Astrocyte (in vitro differentiated cells and primary cell): ENCODE measurements at regions not wholly inside any gene's neighbourhood (a gene's known extent, or its start where the extent isn't known, plus 50 kb on each side); places are given as distances from the start of the nearest gene placed in this dataset.
"Not testable (repeated sequence)": the region's sequence is repeated elsewhere in the genome, so short reads cannot be mapped to it uniquely, and the experiment has no call there.

Source experiments
- DNase-seq: peaks from one replicate; pipeline ENCODE4 v3.0.0-alpha.2; 2010; ENCODE audit warnings: low read depth
- FAIRE-seq: peaks from 2 replicates; lab custom pipeline; 2011; peaks lifted over from hg19 to GRCh38; lab: Jason Lieb, UNC
- H2AFZ ChIP-seq: 2 replicates; pipeline ENCODE4 v1.6.0; 2012; ENCODE audit warnings: low read depth, low read length, inconsistent platforms
- H3K27ac ChIP-seq: 2 replicates; pipeline ENCODE4 v1.5.1; 2011; ENCODE audit warnings: low read depth, low read length, inconsistent platforms
- H3K27me3 ChIP-seq: 2 replicates; pipeline ENCODE4 v1.6.0; 2011; ENCODE audit warnings: low read length, inconsistent platforms; ENCODE audit not compliant: insufficient read depth
- H3K36me3 ChIP-seq: 2 replicates; pipeline ENCODE4 v1.5.1; 2011; ENCODE audit warnings: low read length, inconsistent platforms; ENCODE audit not compliant: insufficient read depth
- H3K4me1 ChIP-seq: 2 replicates; pipeline ENCODE4 v1.5.1; 2011; ENCODE audit warnings: low read length, inconsistent platforms; ENCODE audit not compliant: insufficient read depth
- H3K4me2 ChIP-seq: 2 replicates; pipeline ENCODE4 v1.6.0; 2012; ENCODE audit warnings: low read length, inconsistent platforms
- H3K4me3 ChIP-seq: 2 replicates; pipeline ENCODE4 v1.5.1; 2011; ENCODE audit warnings: low read depth, mild to moderate bottlenecking, low read length, inconsistent platforms; ENCODE audit not compliant: insufficient read depth
- H3K79me2 ChIP-seq: 2 replicates; pipeline ENCODE4 v1.6.0; 2012; ENCODE audit warnings: mild to moderate bottlenecking, low read length, inconsistent platforms; ENCODE audit not compliant: insufficient read depth
- H3K9ac ChIP-seq: 2 replicates; pipeline ENCODE4 v1.6.0; 2012; ENCODE audit warnings: mild to moderate bottlenecking, low read length, inconsistent platforms
- H3K9me3 ChIP-seq: 2 replicates; pipeline ENCODE4 v1.5.1; 2012; ENCODE audit warnings: low read depth, mild to moderate bottlenecking, low read length, inconsistent platforms; ENCODE audit not compliant: insufficient read depth
- H4K20me1 ChIP-seq: 2 replicates; pipeline ENCODE4 v1.6.0; 2012; ENCODE audit warnings: low read length, inconsistent platforms; ENCODE audit not compliant: insufficient read depth
- H3K27ac Mint-ChIP-seq: one replicate; pipeline ENCODE4 v1.8.0; 2021; ENCODE audit warnings: mild to moderate bottlenecking, mixed read lengths; ENCODE audit not compliant: unreplicated experiment
- H3K27me3 Mint-ChIP-seq: one replicate; pipeline ENCODE4 v1.8.0; 2021; ENCODE audit warnings: low read depth, mixed read lengths; ENCODE audit not compliant: unreplicated experiment
- H3K36me3 Mint-ChIP-seq: one replicate; pipeline ENCODE4 v1.8.0; 2021; ENCODE audit warnings: low read depth, mixed read lengths; ENCODE audit not compliant: unreplicated experiment
- H3K4me1 Mint-ChIP-seq: one replicate; pipeline ENCODE4 v1.8.0; 2021; ENCODE audit warnings: low read depth, mixed read lengths; ENCODE audit not compliant: unreplicated experiment
- H3K4me3 Mint-ChIP-seq: one replicate; pipeline ENCODE4 v1.8.0; 2021; ENCODE audit warnings: mild to moderate bottlenecking, moderate library complexity, mixed read lengths; ENCODE audit not compliant: unreplicated experiment
- H3K9me3 Mint-ChIP-seq: one replicate; pipeline ENCODE4 v1.8.0; 2021; ENCODE audit warnings: mild to moderate bottlenecking, mixed read lengths; ENCODE audit not compliant: unreplicated experiment
- EZH2 ChIP-seq: IDR thresholded peaks from 2 replicates; pipeline ENCODE4 v1.6.1; 2012; ENCODE audit warnings: mild to moderate bottlenecking, low read length, inconsistent platforms; ENCODE audit not compliant: insufficient read depth
- TF ChIP-seq, protein P1 (sequence below): IDR thresholded peaks from 2 replicates; pipeline ENCODE4 v1.5.1; 2011; ENCODE audit warnings: low read depth, mild to moderate bottlenecking, inconsistent platforms, low read length, moderate library complexity; ENCODE audit not compliant: insufficient read depth

GRCh38 chr16:29323725-29324124 is 82.8 kb downstream of the NPIPB11 start:
- Mint-ChIP-seq H3K4me1 (peaks cover 12% of the 10 kb centered on the region), H3K27me3 (peaks cover 14% of the 10 kb centered on the region)
- H4K20me1 ChIP-seq, H3K4me1 ChIP-seq, H3K9me3 Mint-ChIP-seq, H2AFZ ChIP-seq, H3K4me3 Mint-ChIP-seq, H3K9ac ChIP-seq, H3K36me3 Mint-ChIP-seq, H3K4me2 ChIP-seq, H3K27me3 ChIP-seq, H3K36me3 ChIP-seq, H3K4me3 ChIP-seq, H3K27ac Mint-ChIP-seq, H3K79me2 ChIP-seq, H3K9me3 ChIP-seq, FAIRE-seq, DNase-seq, H3K27ac ChIP-seq: not testable (repeated sequence)

DNA sequence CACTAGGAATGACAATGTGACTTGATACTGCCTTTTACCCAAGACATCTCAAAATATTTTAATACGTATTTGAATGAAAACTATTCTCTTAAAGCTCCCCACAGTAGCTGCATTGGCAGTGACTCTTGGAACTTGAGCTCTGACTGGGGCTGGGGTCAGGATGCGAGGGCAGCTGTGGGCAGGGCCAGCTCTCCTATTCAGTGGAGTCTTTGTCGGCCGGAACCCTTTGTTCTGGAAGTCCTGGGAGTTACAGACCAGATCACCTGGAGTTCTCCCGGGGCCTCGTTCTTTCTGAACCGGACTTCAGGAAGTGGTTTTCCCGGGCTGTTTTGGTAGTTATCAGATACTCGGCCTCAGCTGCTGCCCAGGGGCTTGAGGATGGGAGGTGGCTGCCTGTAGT is 84.9 kb downstream of the NPIPB11 start:
- Mint-ChIP-seq H3K9me3 (no peaks in the 10 kb centered on the region), H3K4me3 (no peak overlapping the region), H3K36me3 (no peaks in the 10 kb centered on the region), H3K27ac (no peak overlapping the region), H3K4me1 (peaks cover 17% of the 10 kb centered on the region), H3K27me3 (peaks cover 15% of the 10 kb centered on the region)
- no peak overlapping the region for H3K4me2 ChIP-seq
- peaks cover 11% of the 10 kb centered on the region for H3K4me1 ChIP-seq
- H3K27me3 ChIP-seq = no peaks in the 10 kb centered on the region
- no peaks in the 10 kb centered on the region for H3K9me3 ChIP-seq
- DNase-seq (no peak), FAIRE-seq (no peak)
- H3K79me2 ChIP-seq = no peaks in the 10 kb centered on the region
- no peak overlapping the region for H2AFZ ChIP-seq
- H4K20me1 ChIP-seq = no peaks in the 10 kb centered on the region
- no peaks in the 10 kb centered on the region for H3K36me3 ChIP-seq
- no peak overlapping the region for H3K4me3 ChIP-seq
- no peak overlapping the region for H3K27ac ChIP-seq
- TF ChIP-seq, protein P1, sequence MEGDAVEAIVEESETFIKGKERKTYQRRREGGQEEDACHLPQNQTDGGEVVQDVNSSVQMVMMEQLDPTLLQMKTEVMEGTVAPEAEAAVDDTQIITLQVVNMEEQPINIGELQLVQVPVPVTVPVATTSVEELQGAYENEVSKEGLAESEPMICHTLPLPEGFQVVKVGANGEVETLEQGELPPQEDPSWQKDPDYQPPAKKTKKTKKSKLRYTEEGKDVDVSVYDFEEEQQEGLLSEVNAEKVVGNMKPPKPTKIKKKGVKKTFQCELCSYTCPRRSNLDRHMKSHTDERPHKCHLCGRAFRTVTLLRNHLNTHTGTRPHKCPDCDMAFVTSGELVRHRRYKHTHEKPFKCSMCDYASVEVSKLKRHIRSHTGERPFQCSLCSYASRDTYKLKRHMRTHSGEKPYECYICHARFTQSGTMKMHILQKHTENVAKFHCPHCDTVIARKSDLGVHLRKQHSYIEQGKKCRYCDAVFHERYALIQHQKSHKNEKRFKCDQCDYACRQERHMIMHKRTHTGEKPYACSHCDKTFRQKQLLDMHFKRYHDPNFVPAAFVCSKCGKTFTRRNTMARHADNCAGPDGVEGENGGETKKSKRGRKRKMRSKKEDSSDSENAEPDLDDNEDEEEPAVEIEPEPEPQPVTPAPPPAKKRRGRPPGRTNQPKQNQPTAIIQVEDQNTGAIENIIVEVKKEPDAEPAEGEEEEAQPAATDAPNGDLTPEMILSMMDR = no peak
- no peak for TF ChIP-seq EZH2
- H3K9ac ChIP-seq = no peak overlapping the region

DNA sequence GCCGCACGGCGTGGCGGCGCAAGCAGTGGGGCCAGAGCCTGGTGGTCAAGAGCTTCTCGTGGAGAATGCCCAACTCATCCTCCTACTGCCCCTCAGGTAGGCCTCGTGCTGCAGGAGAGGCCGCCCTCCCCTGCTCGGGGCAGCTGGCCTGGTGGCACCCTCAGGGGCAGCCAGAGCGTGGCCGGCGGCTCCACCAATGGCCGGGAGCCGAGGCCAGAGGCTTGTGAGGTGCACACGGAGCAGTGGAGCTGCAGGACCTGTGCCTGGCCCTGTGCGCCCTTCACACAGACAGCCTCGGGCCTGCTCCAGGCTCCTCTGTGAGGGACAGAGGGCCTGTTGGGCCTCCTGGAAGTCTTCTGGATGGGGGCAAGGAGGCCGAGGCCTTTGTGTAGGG is 85.5 kb downstream of the NPIPB11 start:
- Mint-ChIP-seq H3K36me3 (no peaks in the 10 kb centered on the region), H3K27me3 (peaks cover 17% of the 10 kb centered on the region), H3K9me3 (no peaks in the 10 kb centered on the region), H3K4me3 (no peak overlapping the region), H3K4me1 (peaks cover 19% of the 10 kb centered on the region), H3K27ac (no peak overlapping the region)
- Histone ChIP-seq H3K27me3 (no peaks in the 10 kb centered on the region), H3K79me2 (no peaks in the 10 kb centered on the region), H4K20me1 (no peaks in the 10 kb centered on the region), H3K36me3 (no peaks in the 10 kb centered on the region), H3K9ac (no peak overlapping the region), H3K9me3 (no peaks in the 10 kb centered on the region), H3K27ac (no peak overlapping the region), H3K4me3 (no peak overlapping the region), H3K4me1 (peaks cover 11% of the 10 kb centered on the region), H2AFZ (no peak overlapping the region), H3K4me2 (no peak overlapping the region)
- TF ChIP-seq, protein P1 = no peak
- no peak for TF ChIP-seq EZH2
- no peak for DNase-seq
- no peak for FAIRE-seq
